GF-D8 (cell line): ENCODE measurements at regions not wholly inside any gene's neighbourhood (a gene's known extent, or its start where the extent isn't known, plus 50 kb on each side); places are given as distances from the start of the nearest gene placed in this dataset.
A peak's percentile ranks its signal among the peaks of the same experiment; 100 is the strongest.
"Not testable (repeated sequence)": the region's sequence is repeated elsewhere in the genome, so short reads cannot be mapped to it uniquely, and the experiment has no call there.

Source experiments
- DNase-seq: peaks from one replicate; lab custom pipeline; 2025; lab: John Stamatoyannopoulos, UW

- DNase-seq: no peak
Measured at GRCh38 chr10:86579883-86580520, 58.4 kb upstream of the WAPL start.

- peak; percentile 0 for DNase-seq
Measured at GRCh38 chr10:86580521-86580891, 58.9 kb upstream of the WAPL start.

GRCh38 chr10:86583983-86584382, 62.4 kb upstream of the WAPL start:
- no peak for DNase-seq

- DNase-seq: peak; percentile 6
Measured at GRCh38 chr10:86585037-86585929, 63.7 kb upstream of the WAPL start.

- no peak for DNase-seq
Measured at GRCh38 chr10:86586516-86586915, 64.9 kb upstream of the WAPL start.

GRCh38 chr10:86588781-86589180, 65.6 kb upstream of the OPN4 start:
- DNase-seq: not testable (repeated sequence)

- DNase-seq: no peak
Measured at GRCh38 chr10:86591436-86591835, 62.9 kb upstream of the OPN4 start.

GRCh38 chr10:86592413-86592812, 61.9 kb upstream of the OPN4 start:
- DNase-seq: no peak

GRCh38 chr10:86594535-86594934, 59.8 kb upstream of the OPN4 start:
- no peak for DNase-seq

- no peak for DNase-seq
Measured at GRCh38 chr10:86595496-86595895, 58.9 kb upstream of the OPN4 start.

- no peak for DNase-seq
Measured at GRCh38 chr10:86596266-86596665, 58.1 kb upstream of the OPN4 start.

- DNase-seq: no peak
Measured at GRCh38 chr10:86597306-86597705, 57.0 kb upstream of the OPN4 start.

- DNase-seq: no peak
Measured at GRCh38 chr10:86598151-86598550, 56.2 kb upstream of the OPN4 start.

GRCh38 chr10:86599041-86599440, 55.3 kb upstream of the OPN4 start:
- no peak for DNase-seq

GRCh38 chr10:86599729-86600128, 54.6 kb upstream of the OPN4 start:
- DNase-seq: no peak

- DNase-seq: no peak
Measured at GRCh38 chr10:86600296-86600695, 54.1 kb upstream of the OPN4 start.

GRCh38 chr10:86601956-86602602, 52.3 kb upstream of the OPN4 start:
- no peak for DNase-seq

- no peak for DNase-seq
Measured at GRCh38 chr10:86603256-86603655, 51.1 kb upstream of the OPN4 start.
